Peyer's patch (tissue), 4 donors: ENCODE measurements at regions not wholly inside any gene's neighbourhood (a gene's known extent, or its start where the extent isn't known, plus 50 kb on each side); places are given as distances from the start of the nearest gene placed in this dataset.

Source experiments
- POLR2A ChIP-seq, 2 donors: fragments of 450-650 bp; IDR thresholded peaks; one replicate each; pipeline ENCODE4 v1.5.1; 2017; ENCODE audit warnings: antibody characterized with exemption in 2 of 2, mild to moderate bottlenecking in 2 of 2, moderate library complexity in 2 of 2
- TF ChIP-seq, protein P1 (sequence below), 6 experiments: fragments of 450-650 bp in 4 of 6; fragments of 200-600 bp in 2 of 6; sonication (generic) in 1 of 6; IDR thresholded peaks; one replicate each; pipeline ENCODE4 v1.5.1; 2017 to 2019; ENCODE audit warnings: antibody characterized with exemption in 6 of 6, mild to moderate bottlenecking in 3 of 6, moderate library complexity in 1 of 6

DNA sequence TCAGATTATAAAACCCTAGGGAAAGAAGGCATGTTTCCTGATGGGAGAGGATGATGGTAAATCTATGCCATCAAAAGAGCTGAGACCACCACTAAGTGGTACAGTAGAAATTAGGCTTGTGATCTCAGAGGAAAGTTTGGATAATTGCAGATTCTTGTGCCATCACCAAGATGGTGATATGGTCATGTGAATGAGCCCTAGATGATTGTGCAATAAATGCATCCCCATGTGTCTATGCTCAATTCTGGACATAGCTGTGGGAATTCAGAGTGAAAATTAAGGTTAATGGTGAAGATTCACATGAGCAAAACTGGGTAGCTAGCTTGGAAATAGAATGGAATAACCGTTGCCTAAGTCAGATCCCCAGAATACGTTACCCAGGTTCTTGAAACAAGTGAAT is 496.1 kb upstream of the FSIP2 start:
- TF ChIP-seq, protein P1, sequence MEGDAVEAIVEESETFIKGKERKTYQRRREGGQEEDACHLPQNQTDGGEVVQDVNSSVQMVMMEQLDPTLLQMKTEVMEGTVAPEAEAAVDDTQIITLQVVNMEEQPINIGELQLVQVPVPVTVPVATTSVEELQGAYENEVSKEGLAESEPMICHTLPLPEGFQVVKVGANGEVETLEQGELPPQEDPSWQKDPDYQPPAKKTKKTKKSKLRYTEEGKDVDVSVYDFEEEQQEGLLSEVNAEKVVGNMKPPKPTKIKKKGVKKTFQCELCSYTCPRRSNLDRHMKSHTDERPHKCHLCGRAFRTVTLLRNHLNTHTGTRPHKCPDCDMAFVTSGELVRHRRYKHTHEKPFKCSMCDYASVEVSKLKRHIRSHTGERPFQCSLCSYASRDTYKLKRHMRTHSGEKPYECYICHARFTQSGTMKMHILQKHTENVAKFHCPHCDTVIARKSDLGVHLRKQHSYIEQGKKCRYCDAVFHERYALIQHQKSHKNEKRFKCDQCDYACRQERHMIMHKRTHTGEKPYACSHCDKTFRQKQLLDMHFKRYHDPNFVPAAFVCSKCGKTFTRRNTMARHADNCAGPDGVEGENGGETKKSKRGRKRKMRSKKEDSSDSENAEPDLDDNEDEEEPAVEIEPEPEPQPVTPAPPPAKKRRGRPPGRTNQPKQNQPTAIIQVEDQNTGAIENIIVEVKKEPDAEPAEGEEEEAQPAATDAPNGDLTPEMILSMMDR (IDR thresholded peaks at IDR 0.05): no peak
- no peak for TF ChIP-seq POLR2A (IDR thresholded peaks at IDR 0.05)
